HG02943 (cell line): ENCODE measurements at regions not wholly inside any gene's neighbourhood (a gene's known extent, or its start where the extent isn't known, plus 50 kb on each side); places are given as distances from the start of the nearest gene placed in this dataset.
"Not testable (repeated sequence)": the region's sequence is repeated elsewhere in the genome, so short reads cannot be mapped to it uniquely, and the experiment has no call there.

Experiments
- ATAC-seq: cut with Tn5 transposase; IDR thresholded peaks from one replicate; pipeline ENCODE4 v1.9.1; 2021; ENCODE audit warnings: mild to moderate bottlenecking, low read depth, moderate library complexity; ENCODE audit not compliant: unreplicated experiment

DNA sequence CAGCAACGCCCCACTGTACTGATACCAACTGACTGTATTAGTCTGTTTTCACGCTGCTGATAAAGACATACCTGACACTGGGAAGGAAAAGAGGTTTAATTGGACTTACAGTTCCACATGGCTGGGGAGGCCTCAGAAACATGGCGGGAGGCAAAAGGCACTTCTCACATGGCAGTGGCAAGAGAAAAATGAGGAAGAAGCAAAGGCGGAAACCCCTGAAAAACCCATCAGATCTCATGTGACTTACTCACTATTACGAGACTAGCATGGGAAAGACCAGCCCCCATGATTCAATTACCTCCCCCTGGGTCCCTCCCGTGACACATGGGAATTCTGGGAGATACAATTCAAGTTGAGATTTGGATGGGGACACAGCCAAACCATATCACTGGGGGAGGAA, 110.0 kb upstream of the LNX1 start:
- ATAC-seq, result not testable (repeated sequence)

GRCh38 chr4:53699310-53699709, 108.0 kb upstream of the LNX1 start:
- ATAC-seq, result not testable (repeated sequence)

- ATAC-seq, result no peak
These were observed 105.9 kb upstream of the LNX1 start for GRCh38 chr4:53697016-53697685.

GRCh38 chr4:53695540-53696463, 104.5 kb upstream of the LNX1 start:
- ATAC-seq, result peak; percentile 96

DNA sequence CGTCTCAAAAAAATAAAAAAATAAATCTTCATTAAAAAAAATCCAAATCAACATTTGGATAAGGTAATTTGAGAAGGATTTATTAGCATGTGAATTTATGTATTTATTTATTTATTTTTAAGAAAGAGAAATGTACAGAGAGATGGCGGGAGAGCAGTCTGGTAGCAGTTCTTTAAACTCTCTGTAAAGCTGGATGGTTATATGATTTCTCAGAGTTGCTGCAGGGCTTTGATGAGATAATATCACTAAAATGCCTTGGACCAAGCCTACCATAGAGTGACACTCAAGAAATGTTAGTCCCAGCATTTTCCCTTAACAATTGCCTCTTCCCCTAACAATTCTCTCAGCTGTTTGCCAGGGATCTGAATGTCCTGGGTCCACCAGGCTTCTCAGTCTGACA, 103.4 kb upstream of the LNX1 start:
- ATAC-seq, result no peak

DNA sequence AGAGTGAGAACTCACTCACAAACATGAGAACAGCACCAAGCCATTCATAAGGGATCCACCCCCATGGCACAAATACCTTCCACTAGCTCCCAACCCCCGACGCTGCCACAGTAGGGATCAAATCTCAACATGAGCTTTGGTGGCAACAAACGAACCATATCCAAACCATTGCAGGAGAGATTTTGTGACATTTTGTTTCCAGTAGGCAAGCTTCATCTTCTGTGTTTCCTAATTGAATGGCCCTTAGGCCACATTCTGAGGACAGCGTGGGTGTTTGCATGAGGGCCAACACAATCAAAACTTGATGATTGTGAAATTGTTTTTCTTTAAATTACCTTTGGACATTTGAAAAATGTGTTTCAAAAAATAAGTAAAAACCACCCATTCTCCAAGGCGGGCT, 102.6 kb upstream of the LNX1 start:
- ATAC-seq, result no peak

- no peak for ATAC-seq
These were observed 102.1 kb upstream of the LNX1 start for GRCh38 chr4:53693408-53693807.

DNA sequence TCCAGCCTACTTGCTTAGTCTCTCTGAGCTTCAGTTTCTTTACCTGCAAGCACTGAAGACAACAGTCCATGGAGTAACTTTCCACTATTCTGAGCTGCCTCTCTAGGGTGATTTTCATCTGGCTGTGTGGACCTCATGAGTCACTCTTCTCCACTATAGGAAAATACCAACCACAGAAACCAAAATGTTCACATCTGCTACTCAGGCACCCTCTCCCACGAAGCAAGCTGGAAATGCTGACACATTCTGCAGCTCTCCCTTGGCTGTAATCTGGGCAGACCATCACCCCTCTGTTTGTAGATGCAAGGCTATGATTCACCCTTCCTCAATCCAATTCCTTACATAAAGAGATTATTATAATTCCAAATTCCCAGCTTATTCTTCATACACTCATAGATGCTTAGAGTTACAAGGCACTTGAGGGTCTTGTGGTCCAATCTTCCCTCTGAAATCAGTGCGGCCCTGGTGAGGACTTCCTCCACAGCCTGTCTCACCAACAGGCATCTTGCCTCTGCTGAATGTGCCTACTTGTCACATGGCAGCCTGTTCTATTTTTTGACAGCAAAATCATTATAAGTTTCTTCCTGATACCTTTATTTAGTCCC, 97.0 kb upstream of the LNX1 start:
- ATAC-seq, result peak; percentile 63

GRCh38 chr4:53686521-53686920, 95.2 kb upstream of the LNX1 start:
- no peak for ATAC-seq

- no peak for ATAC-seq
These were observed 93.1 kb upstream of the LNX1 start for GRCh38 chr4:53684136-53685130.

DNA sequence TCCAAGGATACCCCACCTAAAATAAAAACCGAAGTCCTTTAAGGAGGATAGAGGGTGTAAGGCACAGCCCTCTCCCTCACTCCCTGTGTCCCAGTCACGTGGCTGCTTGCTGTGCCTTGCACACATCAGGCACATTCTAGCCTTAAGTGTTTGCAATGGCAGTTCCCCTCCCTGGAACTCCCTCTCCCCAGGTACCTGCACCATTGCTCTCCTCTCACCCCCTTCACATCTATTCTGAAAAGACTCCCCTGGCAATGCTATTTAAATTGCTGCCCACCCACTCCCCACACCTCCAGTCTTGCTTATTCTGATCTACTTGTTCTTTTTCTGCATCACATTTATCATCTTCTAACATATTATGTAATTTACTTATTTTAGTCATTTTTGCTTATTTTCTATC, 91.6 kb upstream of the LNX1 start:
- ATAC-seq, result no peak

DNA sequence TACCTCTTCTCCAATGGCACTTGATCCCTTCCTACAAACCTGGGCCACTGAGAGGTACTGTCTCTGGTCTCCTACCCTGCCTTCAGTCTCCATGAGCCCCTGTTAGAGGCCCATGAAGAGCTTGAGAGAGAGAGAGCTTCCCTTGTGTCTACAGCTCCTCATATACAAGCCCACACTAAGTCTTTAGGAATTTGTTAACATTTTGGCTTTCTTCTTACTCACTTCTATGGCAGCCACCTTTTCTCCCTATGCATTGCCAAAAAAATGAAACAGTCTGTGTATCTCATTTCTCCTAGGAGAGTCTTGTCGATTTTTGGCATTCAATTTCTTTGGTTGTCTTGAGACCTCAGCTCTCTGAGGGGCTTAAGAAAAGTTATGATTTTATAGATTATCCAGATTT, 90.9 kb upstream of the LNX1 start:
- no peak for ATAC-seq

GRCh38 chr4:53680598-53680997, 89.3 kb upstream of the LNX1 start:
- no peak for ATAC-seq

GRCh38 chr4:53680168-53680567, 88.9 kb upstream of the LNX1 start:
- ATAC-seq, result no peak

GRCh38 chr4:53676402-53676871, 85.2 kb upstream of the LNX1 start:
- ATAC-seq, result no peak

DNA sequence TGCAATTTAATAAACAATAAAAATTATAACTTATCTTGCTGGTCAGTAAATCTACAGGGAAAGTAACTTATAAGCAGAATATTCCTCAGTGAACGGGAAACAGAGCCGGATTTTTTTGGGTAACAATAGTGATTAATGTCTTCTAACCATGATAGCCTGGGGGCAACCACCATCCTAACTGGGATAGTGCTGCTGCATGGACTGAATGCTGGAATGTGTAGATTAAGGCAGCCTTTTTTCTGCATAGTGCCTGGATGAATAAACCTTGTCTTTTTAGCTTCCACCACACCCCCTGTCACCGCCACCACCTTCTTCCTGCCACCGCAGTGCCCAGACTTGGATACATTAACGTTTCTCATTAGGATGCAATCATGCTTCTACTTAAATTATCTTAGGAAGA, 83.6 kb upstream of the LNX1 start:
- ATAC-seq, result no peak

DNA sequence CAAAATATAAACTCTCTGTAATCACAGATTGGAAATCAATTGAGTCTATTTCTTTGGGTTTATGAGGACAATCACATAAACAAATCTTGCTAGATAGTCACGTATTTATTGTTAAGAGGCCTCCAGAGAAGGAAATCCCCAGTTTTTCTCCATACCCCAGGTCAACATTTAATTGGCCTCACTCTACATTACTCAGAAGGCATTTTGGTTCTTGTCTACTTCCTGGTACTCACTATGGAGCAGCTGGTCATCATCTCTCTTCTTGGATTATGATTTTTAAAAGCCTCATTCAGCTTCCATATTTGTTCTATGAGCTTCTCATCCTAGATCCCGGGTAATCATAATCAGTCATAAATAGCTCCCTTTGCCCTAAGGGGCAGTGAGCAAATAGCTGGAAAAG, 81.6 kb upstream of the LNX1 start:
- ATAC-seq, result no peak

GRCh38 chr4:53671757-53672156, 80.5 kb upstream of the LNX1 start:
- no peak for ATAC-seq

- no peak for ATAC-seq
These were observed 68.5 kb upstream of the LNX1 start for GRCh38 chr4:53659737-53660136.

- ATAC-seq, result no peak
These were observed 67.8 kb upstream of the LNX1 start for GRCh38 chr4:53659112-53659511.
